HEK293 (cell line): ENCODE measurements at regions not wholly inside any gene's neighbourhood (a gene's known extent, or its start where the extent isn't known, plus 50 kb on each side); places are given as distances from the start of the nearest gene placed in this dataset.

Source experiments
- CTCF ChIA-PET: fragments of 350-600 bp; formaldehyde crosslinking; extraction: SDS; loops from one replicate; lab custom pipeline; 2021; ENCODE audit warnings: antibody characterized with exemption; lab: Yijun Ruan, JAX
- POLR2A ChIA-PET: fragments of 300-600 bp; formaldehyde crosslinking; extraction: SDS; loops from one replicate; lab custom pipeline; 2020; ENCODE audit warnings: antibody characterized with exemption, inconsistent platforms; lab: Yijun Ruan, JAX
- H3K27ac ChIP-seq: fragments of 200-500 bp; sonication (Bioruptor generic); 2 replicates; pipeline ENCODE4 v1.5.1; 2014; ENCODE audit warnings: low read depth, low read length, control low read depth, inconsistent platforms; ENCODE audit errors: extremely low read depth
- H3K36me3 ChIP-seq, 2 experiments: fragments of 200-500 bp in 1 of 2; sonication (Bioruptor generic) in 1 of 2; 1 replicate in 1 of 2; 2 replicates in 1 of 2; pipeline ENCODE4 v1.5.1; 2014 to 2017; ENCODE audit warnings: inconsistent platforms in 2 of 2, low read length in 2 of 2; ENCODE audit not compliant: control insufficient read depth in 2 of 2, insufficient read depth in 1 of 2
- H3K4me1 ChIP-seq: fragments of 200-500 bp; sonication (Bioruptor generic); 2 replicates; pipeline ENCODE4 v1.5.1; 2014; ENCODE audit warnings: mild to moderate bottlenecking, low read length, inconsistent platforms; ENCODE audit not compliant: control insufficient read depth, insufficient read depth
- H3K4me3 ChIP-seq: 2 replicates; pipeline ENCODE4 v1.5.1; 2011; ENCODE audit warnings: low read depth, mild to moderate bottlenecking, control low read depth, low read length, moderate library complexity
- H3K9me3 ChIP-seq: fragments of 200-500 bp; sonication (Bioruptor generic); 2 replicates; pipeline ENCODE4 v1.5.1; 2014; ENCODE audit warnings: low read depth, low read length, inconsistent platforms; ENCODE audit not compliant: control insufficient read depth, insufficient read depth
- CTCF ChIP-seq: fragments of 450-650 bp; formaldehyde crosslinking; IDR thresholded peaks from 2 replicates; pipeline ENCODE4 v1.5.1; 2016; ENCODE audit warnings: missing biosample characterization, missing genetic modification characterization
- EGR2 ChIP-seq: fragments of 450-650 bp; formaldehyde crosslinking; IDR thresholded peaks from 2 replicates; pipeline ENCODE4 v1.5.1; 2016; ENCODE audit warnings: low read depth, missing biosample characterization, missing genetic modification characterization
- SCRT2 ChIP-seq: fragments of 450-650 bp; formaldehyde crosslinking; IDR thresholded peaks from 2 replicates; pipeline ENCODE4 v1.5.1; 2016; ENCODE audit warnings: missing biosample characterization, missing genetic modification characterization
- SP2 ChIP-seq: fragments of 450-650 bp; formaldehyde crosslinking; IDR thresholded peaks from 2 replicates; pipeline ENCODE4 v1.5.1; 2016; ENCODE audit warnings: missing biosample characterization, missing genetic modification characterization
- SP7 ChIP-seq: fragments of 450-650 bp; formaldehyde crosslinking; IDR thresholded peaks from 2 replicates; pipeline ENCODE4 v1.5.1; 2016; ENCODE audit warnings: missing biosample characterization, missing genetic modification characterization
- TRIM28 ChIP-seq: IDR thresholded peaks from 2 replicates; pipeline ENCODE4 v1.6.1; 2011; ENCODE audit warnings: low read length, control low read depth, borderline replicate concordance
- ZBTB20 ChIP-seq: fragments of 450-650 bp; formaldehyde crosslinking; IDR thresholded peaks from 2 replicates; pipeline ENCODE4 v1.5.1; 2016; ENCODE audit warnings: missing biosample characterization, missing genetic modification characterization
- ZFP37 ChIP-seq: fragments of 450-650 bp; formaldehyde crosslinking; IDR thresholded peaks from 2 replicates; pipeline ENCODE4 v1.5.1; 2016; ENCODE audit warnings: missing biosample characterization, missing genetic modification characterization
- ZNF146 ChIP-seq: fragments of 450-650 bp; formaldehyde crosslinking; IDR thresholded peaks from 2 replicates; pipeline ENCODE4 v1.5.1; 2016; ENCODE audit warnings: missing biosample characterization, missing genetic modification characterization
- ZNF155 ChIP-seq: fragments of 450-650 bp; formaldehyde crosslinking; IDR thresholded peaks from 2 replicates; pipeline ENCODE4 v1.5.1; 2016; ENCODE audit warnings: missing biosample characterization, missing genetic modification characterization
- ZNF324 ChIP-seq: fragments of 450-650 bp; formaldehyde crosslinking; IDR thresholded peaks from 2 replicates; pipeline ENCODE4 v1.5.1; 2016; ENCODE audit warnings: missing biosample characterization, missing genetic modification characterization
- ZNF354C ChIP-seq: fragments of 450-650 bp; formaldehyde crosslinking; IDR thresholded peaks from 2 replicates; pipeline ENCODE4 v1.5.1; 2016; ENCODE audit warnings: missing biosample characterization, missing genetic modification characterization, low read depth, borderline replicate concordance
- ZNF391 ChIP-seq: fragments of 450-650 bp; formaldehyde crosslinking; IDR thresholded peaks from 2 replicates; pipeline ENCODE4 v1.5.1; 2016; ENCODE audit warnings: low read depth, missing biosample characterization, missing genetic modification characterization, borderline replicate concordance
- ZNF449 ChIP-seq: fragments of 450-650 bp; formaldehyde crosslinking; IDR thresholded peaks from 2 replicates; pipeline ENCODE4 v1.5.1; 2017; ENCODE audit warnings: missing biosample characterization, mild to moderate bottlenecking, missing genetic modification characterization, moderate library complexity
- ZNF48 ChIP-seq: fragments of 450-650 bp; formaldehyde crosslinking; IDR thresholded peaks from 2 replicates; pipeline ENCODE4 v1.5.1; 2016; ENCODE audit warnings: missing biosample characterization, missing genetic modification characterization
- ZNF488 ChIP-seq: fragments of 450-650 bp; formaldehyde crosslinking; IDR thresholded peaks from 2 replicates; pipeline ENCODE4 v1.5.1; 2016; ENCODE audit warnings: missing biosample characterization, missing genetic modification characterization
- ZNF776 ChIP-seq: fragments of 450-650 bp; formaldehyde crosslinking; IDR thresholded peaks from 2 replicates; pipeline ENCODE4 v1.5.0; 2017; ENCODE audit warnings: missing biosample characterization, missing genetic modification characterization, borderline replicate concordance
- ZXDB ChIP-seq: fragments of 450-650 bp; formaldehyde crosslinking; IDR thresholded peaks from 2 replicates; pipeline ENCODE4 v1.5.1; 2016; ENCODE audit warnings: missing biosample characterization, missing genetic modification characterization
- TF ChIP-seq, protein P1 (sequence below): fragments of 450-650 bp; formaldehyde crosslinking; IDR thresholded peaks from 2 replicates; pipeline ENCODE4 v1.5.1; 2016; ENCODE audit warnings: missing biosample characterization, missing genetic modification characterization
- TF ChIP-seq, protein P2 (sequence below): fragments of 450-650 bp; formaldehyde crosslinking; IDR thresholded peaks from 2 replicates; pipeline ENCODE4 v1.5.1; 2016; ENCODE audit warnings: missing biosample characterization, missing genetic modification characterization, low read depth

DNA sequence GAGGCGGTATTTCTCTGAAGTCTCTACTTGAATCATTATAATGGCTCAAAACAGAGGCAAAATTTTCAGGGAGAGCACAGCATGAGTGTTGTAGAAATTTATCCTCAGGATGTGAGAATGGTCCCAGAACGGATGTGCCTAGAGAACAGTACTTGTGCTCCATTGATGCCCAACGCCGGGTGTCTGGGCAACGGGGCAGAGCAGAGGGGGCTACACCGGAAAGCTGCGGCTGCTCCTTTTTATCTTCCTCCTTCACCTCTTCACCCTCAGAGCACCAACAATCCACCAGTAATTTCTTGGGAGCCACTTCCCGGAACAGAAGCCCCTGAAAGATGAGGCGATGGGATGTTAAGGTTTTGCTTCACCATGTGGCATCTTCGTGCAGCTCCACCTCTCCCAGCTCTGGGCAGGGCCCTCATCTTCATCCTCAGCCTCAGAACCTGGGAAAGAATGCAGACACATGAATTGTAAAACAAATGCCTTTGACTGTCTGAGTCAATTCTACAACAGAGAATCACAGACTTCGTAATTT lies 71.5 kb downstream of the PTGR3 start (continued):
- TF ChIP-seq ZNF449 (tag by site-specific recombination) (no peak), ZNF48 (tag by site-specific recombination) (no peak), ZNF488 (tag by site-specific recombination) (no peak), SP2 (tag by site-specific recombination) (no peak), ZNF146 (tag by site-specific recombination) (no peak), ZNF354C (tag by site-specific recombination) (no peak)
- TF ChIP-seq, protein P1, sequence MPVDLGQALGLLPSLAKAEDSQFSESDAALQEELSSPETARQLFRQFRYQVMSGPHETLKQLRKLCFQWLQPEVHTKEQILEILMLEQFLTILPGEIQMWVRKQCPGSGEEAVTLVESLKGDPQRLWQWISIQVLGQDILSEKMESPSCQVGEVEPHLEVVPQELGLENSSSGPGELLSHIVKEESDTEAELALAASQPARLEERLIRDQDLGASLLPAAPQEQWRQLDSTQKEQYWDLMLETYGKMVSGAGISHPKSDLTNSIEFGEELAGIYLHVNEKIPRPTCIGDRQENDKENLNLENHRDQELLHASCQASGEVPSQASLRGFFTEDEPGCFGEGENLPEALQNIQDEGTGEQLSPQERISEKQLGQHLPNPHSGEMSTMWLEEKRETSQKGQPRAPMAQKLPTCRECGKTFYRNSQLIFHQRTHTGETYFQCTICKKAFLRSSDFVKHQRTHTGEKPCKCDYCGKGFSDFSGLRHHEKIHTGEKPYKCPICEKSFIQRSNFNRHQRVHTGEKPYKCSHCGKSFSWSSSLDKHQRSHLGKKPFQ (tag by site-specific recombination), result no peak
- TF ChIP-seq, all 188 proteins: peak for 0

GRCh38 chr18:75135158-75135725 lies 73.7 kb downstream of the PTGR3 start:
- H3K36me3 ChIP-seq, result no peaks in the 10 kb centered on the region
- H3K9me3 ChIP-seq, result no peaks in the 10 kb centered on the region
- TF ChIP-seq, protein P2, sequence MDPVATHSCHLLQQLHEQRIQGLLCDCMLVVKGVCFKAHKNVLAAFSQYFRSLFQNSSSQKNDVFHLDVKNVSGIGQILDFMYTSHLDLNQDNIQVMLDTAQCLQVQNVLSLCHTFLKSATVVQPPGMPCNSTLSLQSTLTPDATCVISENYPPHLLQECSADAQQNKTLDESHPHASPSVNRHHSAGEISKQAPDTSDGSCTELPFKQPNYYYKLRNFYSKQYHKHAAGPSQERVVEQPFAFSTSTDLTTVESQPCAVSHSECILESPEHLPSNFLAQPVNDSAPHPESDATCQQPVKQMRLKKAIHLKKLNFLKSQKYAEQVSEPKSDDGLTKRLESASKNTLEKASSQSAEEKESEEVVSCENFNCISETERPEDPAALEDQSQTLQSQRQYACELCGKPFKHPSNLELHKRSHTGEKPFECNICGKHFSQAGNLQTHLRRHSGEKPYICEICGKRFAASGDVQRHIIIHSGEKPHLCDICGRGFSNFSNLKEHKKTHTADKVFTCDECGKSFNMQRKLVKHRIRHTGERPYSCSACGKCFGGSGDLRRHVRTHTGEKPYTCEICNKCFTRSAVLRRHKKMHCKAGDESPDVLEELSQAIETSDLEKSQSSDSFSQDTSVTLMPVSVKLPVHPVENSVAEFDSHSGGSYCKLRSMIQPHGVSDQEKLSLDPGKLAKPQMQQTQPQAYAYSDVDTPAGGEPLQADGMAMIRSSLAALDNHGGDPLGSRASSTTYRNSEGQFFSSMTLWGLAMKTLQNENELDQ, result no peak
- TF ChIP-seq ZNF155 (tag by site-specific recombination) (no peak), EGR2 (tag by site-specific recombination) (no peak), CTCF (tag by site-specific recombination) (no peak), ZFP37 (tag by site-specific recombination) (no peak), ZBTB20 (tag by site-specific recombination) (no peak), ZNF324 (tag by site-specific recombination) (no peak)
- CTCF ChIA-PET, result no interaction called here
- H3K27ac ChIP-seq, result no peak overlapping the region
- H3K4me3 ChIP-seq, result no peak overlapping the region
- no peaks in the 10 kb centered on the region for H3K4me1 ChIP-seq
- POLR2A ChIA-PET, result no interaction called here

DNA sequence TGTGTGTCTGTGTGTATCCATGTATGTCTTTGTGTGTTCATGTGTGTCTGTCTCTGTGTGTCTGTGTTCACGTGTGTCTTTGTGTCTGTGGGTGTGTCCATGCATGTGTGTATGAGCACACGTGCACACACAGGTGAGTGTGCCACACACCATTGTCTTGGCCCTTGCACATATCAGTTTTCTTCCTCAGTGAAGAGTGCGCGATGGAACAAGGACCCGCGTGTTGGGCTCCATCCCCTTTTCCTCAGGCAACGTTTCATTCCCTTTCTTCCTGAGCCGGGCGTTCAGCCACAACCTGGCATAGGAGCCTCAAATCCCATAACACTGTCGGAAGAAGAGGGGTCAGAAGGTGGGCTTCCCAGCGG lies 74.3 kb downstream of the PTGR3 start:
- CTCF ChIA-PET, result no interaction called here
- no peaks in the 10 kb centered on the region for H3K4me1 ChIP-seq
- TF ChIP-seq ZXDB (tag by site-specific recombination), result no peak
- no peak for TF ChIP-seq TRIM28
- 0 out of 2 replicates have a peak, but pooled peaks have one; percentile 2 for TF ChIP-seq ZNF776 (tag by site-specific recombination)
- no peak for TF ChIP-seq ZNF324 (tag by site-specific recombination)
- no peak for TF ChIP-seq ZNF391 (tag by site-specific recombination)
- no peak for TF ChIP-seq SP7 (tag by site-specific recombination)
- no peak for TF ChIP-seq SCRT2
- TF ChIP-seq, all 188 proteins: peak for 1
- no peaks in the 10 kb centered on the region for H3K9me3 ChIP-seq
- POLR2A ChIA-PET, result no interaction called here
- no peak overlapping the region for H3K27ac ChIP-seq
- no peak overlapping the region for H3K4me3 ChIP-seq
- no peaks in the 10 kb centered on the region for H3K36me3 ChIP-seq
